ENCODE measurements at regions not wholly inside any gene's neighbourhood (a gene's known extent, or its start where the extent isn't known, plus 50 kb on each side); places are given as distances from the start of the nearest gene placed in this dataset.

DNA sequence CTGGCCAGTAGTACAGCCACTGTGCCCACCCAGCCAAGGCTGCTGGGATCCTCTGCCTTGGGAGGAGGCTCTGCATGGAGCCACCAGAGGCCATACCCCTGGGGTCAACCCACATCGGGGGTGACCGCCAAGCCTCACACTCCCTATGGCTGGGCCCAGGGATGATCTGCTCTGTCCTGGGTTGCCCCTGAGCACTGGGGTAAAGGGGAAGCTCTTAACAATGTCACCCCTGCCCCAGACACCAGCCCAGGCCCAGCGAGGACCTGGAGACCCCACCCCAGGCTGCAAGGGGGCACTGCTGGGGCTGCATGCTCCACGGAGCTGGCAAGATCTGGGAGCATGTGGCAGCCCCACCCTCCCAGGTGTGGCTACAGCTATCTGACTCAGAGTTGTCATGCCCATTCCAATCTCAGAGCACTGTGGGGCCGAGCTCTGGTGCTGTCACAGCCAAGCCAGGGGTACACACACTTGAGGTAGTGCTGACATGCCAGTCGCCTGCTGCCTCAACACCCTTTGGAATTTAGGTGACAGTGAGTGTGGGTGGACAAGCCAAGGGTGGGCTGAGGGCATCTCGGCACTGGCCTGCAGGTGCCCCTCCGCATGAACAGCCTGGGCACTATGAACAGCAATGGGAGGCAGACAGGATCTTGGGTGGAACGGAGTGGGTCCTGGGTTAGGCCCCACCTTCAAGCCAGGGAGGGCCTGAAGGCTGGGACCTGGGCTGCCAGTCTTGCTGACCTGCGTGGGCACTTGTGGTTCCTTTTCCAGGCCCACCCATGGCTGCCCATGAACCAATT, 427.7 kb downstream of the LRRIQ3 start:
- TF ChIP-seq EZH2 (IDR thresholded peaks at IDR 0.05; ENCODE audit: insufficient read depth, poor library complexity, severe bottlenecking) (no peak), EZH2phosphoT487 (IDR thresholded peaks at IDR 0.05; ENCODE audit: insufficient read depth, low read depth) (no peak)
